Stimulated activated naive CD4-positive, alpha-beta T cell treated with Interleukin-2 at 50 U/mL for 16 hours (primary cell): ENCODE measurements at regions not wholly inside any gene's neighbourhood (a gene's known extent, or its start where the extent isn't known, plus 50 kb on each side); places are given as distances from the start of the nearest gene placed in this dataset.

Experiments
- DNase-seq: peaks from one replicate; lab custom pipeline; 2025; lab: John Stamatoyannopoulos, UW

DNA sequence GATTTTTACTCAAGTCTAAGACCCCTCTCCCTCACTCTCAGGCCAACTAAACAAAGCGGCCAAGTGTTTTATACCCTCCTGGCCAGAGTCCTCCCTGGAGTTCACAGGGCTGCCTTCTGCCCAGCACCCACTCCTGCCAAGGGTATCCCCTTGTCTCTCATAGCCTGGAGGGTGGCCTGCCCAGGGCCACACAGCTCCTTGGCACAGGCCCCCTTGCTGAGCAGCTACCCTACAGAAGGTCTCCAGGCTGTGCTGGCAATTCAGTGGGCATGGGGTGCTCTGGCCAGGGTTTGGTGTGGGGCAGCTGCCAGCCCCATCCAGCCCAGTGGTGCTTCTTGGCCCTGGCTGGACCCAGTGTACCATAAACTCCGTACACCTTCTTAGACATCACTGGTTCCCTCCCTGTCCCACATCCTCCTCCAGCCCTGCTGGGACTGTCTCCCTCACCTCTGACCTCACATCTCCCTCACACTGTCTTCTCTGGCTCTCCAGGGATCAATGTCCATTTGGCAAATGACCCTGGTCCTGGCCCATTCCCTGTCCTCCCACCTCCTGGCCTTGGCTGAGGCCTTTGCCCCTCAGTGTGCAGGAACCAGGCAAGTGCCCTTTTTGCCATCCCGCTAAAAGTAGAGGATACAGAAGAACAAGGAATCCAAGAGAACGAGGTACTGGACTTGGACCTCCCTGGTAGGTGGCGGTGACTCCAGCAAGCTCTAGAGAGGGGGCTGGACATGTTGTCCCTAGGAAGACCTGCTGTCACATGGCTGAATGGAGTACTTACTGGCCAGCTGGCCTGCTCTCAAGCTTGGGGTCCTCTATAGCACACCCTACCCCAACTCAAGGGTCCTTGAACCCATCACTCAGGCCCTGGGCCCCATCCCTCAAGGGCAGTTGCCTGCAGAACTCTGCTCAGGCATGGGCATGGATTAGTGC, 50.0 kb upstream of the TRPM1 start:
- no peak for DNase-seq

DNA sequence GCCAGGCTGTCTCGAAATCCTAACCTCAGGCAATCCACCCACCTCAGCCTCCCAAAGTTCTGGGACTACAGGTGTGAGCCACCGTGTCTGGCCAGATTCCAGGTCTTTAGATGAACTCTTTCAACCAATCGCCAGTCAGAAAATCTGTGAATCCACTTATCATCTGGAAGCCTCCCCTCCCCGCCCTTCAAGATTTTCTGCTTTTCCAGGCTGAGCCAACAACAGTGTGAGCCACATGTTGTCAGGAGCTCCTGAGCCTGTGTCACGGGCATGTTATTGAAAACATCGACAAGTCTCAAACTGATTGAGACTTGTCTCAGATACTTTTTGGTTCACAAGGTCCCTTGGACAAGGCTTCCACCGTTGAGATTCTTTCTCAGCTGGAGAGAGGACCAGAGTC, 52.0 kb upstream of the TRPM1 start:
- no peak for DNase-seq

DNA sequence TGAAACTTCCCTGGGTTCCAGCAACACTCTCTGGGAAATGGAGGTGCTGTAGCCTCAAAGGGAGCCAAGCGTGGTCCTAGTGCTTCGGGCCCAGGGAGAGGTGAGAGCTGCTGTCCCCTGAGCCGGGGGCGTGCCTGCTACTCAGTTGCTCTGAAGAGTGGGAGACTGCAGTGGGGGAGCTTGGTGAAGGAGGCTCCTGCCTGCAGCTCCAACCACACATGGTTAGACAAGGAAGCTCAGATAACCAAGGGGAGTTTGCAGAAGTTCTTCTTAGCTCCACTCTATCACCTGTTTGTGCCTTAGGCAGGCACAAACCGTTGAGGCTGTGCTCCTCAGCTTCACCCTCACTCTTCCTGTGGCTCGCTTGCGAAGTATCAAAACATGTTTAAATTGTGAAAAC, 53.6 kb upstream of the TRPM1 start:
- no peak for DNase-seq

DNA sequence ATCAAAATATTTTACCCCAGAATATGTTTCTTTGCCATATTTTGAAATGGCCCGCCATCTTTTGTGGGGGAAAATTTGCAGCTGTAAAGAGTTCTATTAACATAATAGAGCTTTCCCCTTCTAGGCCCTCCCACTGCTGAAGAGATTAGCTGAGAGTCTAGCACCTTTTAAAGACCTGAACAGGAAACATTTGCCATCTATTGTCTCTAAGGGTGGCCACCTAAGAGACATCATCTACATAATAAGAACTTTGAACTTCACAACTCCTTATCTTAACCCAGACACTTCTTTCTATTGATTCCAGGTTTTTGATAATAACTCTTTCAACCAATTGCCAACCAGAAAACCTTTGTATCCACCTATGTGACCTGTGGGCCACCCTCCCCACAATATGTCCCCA, 54.7 kb upstream of the TRPM1 start:
- no peak for DNase-seq

DNA sequence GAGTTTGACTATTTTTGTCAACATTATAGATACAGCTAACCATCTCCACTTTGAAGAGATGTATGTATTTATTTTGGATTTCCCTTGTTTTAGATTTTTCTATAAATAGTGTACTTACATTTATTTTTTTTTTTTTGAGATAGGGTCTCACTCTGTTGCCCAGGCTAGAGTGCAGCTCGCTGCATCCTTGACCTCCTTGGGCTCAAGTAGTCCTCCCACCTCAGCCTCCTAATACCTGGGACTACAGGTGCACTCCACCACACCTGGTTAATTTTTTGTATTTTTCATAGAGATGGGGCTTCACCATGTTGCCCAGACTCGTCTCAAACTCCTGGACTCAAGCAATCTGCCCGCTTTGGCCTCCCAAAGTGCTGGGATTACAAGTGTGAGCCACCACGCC, 55.3 kb upstream of the TRPM1 start:
- DNase-seq = no peak

DNA sequence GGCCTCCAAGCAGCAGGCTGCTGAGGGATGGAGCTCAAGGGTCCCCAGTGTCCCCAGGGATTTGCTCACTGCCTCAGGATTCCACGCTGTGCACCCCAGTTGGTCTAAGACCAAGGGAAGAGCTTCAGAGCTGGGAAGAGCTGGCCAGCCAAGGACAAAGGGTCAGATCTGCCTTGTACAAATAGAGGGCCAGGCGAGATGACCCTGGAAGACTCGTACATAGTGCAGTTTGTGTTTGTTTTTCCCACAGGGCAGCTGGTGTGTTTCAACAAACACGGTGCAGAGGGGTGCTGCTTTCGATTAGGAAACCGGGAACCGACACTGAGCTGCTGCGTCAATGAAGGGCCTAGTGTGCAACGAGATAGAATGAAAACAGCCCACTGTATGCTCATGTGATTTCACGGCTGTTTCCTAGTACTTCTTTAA, 56.1 kb upstream of the TRPM1 start:
- DNase-seq = no peak

DNA sequence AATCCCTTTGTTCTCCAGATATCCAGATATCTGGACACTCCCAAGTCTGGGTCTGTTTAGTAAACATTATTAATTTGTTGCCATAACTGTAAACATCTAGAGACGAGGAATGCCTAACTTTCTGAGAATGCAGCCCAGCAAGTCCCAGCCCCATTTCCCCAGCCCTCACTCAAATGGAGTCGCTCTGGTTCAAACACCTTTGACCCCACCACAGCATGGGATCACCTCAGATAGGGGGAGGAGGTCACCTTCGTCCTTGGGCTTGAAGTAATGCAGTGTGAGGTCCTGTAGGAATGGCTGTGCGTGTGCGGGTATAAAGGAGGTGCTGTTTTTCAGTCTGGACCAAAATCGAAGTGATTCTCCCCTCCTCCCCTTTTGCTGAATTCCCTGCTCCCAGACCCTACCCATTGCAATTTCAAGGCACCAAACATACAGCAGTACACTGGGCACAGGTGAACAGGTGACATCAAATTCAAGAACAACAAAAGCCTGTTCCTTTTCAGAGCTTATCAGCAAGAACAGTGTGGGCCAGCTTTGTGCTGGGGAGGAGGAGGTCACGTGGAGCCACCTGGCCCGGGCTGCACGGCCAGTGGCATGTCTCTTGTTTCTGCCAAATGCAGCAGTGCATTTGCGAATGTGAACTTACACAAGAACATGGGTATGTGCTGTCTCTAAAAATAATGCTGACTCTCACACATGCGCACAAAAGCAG, 57.5 kb upstream of the TRPM1 start:
- no peak for DNase-seq

DNA sequence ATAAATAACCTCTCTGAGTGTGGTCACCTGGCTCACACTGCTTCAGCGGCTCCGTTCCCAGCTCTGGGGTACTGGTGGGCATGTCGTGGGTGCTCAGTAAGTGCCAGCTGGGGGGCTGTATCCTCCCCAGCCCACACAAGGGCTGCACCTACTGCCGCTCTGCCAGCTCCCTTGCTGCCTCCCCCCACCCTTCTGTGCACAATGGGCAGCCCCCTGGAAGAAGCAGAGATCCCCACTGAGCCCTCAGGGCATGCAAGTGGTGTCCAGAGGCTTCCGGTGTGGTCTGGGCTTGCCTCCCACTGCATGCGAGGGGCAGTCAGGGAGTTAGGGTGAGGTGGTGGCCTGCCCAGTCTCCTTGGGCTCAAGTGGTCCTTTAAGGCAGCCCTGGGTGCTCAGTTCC, 58.3 kb upstream of the TRPM1 start:
- DNase-seq = no peak

DNA sequence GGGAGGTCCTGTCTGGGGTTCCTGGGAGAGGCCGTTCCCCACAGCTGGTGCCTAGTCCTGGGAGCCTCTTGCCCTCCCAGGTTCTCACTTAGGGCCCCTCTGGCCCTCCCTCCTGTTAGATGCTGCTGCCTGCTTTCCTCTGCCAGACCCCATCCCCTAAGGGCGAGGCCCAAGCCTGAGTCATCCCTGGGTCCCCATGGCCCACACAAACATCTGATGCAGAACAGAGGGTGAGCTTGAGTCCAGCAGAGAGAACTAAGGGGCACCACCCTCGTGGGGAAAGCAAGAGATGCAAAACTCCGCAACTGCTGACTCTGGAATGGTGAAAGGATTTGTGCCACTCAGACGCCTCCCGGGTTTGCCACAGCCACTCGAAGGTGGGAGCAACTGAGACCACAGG, 58.8 kb upstream of the TRPM1 start:
- DNase-seq = no peak

DNA sequence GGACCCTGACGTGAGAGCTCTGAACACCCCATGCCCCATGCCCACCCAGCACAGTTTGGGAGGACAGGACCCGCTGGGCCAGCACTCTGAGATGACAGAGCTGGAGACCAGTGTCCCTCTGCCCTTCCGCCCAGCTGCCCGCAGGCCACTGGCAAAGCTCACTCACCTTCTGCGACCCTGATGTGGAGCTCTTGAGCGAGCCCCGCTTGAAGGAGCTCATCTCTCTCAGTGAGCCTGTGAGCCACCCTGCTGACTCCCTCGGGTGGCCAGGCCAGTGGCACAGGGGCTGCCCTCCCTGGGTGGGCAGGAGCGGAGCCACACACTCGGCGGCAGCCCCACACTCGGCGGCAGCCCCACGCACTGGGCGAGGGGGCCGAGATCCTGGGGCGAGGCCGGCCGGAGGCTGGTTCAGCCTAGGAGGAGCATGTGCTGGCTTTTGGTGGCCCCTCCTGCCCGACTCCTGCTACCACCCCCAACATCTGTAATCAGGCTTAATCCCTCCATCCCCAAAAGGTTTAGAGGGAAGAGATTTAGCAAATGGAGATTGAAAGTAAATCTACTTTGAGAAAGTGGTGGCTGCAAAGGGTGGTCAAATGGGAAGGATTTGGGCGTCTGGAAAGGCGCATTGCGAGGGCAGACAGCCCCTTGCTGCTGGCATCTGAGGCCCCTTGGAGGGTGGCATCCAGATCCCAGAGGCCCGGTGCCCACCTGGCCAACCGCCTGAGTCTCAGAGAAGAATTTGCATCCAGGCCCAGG, 59.4 kb upstream of the TRPM1 start:
- no peak for DNase-seq

DNA sequence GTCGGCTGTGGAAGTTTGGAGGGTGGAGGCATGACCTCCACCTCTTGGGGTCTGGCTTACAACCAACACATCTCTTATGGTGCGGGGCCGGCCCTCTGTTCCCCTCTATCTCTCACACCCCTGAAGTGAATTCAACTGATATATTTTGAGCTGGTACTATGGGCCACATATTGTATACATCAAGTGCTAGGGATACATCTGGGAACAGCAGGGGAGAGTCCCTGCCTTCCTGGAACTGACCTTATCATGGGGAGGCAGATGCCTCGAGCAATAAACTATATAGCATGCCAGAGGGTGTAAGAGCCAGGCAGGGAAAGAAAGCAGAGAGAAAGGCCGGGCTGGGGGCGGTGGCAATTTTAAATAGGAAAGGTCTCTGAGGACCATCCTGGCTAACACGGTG, 60.4 kb upstream of the TRPM1 start:
- DNase-seq = no peak

DNA sequence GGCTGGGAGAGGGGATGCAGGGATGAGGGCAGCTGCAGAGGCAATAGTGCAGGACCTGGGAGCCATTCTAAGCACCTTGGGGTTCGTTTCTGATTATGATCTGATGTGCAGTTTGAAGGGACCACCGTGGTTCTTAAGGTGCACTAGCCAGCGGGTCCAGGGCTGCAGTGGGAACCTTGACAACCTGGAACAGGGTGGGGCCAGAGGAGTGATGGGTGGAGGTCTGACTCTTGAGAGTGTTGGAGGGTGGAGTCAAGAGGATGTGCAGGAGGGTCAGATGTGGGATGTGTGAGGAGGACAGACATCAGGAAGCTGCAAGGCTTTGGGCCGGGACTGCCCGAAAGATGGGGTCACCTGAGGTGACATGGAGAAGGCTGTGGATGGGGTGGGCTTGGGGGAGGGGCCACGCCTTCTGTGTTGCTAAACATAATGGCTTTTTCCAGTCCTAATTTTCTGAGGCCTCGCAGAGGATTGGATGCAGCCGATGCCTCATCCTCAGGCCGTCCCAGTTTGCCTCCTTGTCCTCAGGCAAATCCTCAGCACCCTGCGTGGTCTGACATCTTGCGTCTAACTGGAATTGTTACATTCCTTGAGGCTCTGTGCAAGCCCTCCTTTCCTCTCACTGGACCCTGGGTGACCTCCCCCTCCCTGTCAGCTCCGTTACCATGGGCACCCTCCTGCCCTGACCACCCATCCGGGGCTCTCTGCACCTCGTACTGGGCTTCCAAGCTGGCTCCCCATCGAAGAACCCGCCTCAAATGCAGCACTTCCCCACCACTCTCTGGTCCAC, 61.4 kb upstream of the TRPM1 start:
- DNase-seq = no peak

DNA sequence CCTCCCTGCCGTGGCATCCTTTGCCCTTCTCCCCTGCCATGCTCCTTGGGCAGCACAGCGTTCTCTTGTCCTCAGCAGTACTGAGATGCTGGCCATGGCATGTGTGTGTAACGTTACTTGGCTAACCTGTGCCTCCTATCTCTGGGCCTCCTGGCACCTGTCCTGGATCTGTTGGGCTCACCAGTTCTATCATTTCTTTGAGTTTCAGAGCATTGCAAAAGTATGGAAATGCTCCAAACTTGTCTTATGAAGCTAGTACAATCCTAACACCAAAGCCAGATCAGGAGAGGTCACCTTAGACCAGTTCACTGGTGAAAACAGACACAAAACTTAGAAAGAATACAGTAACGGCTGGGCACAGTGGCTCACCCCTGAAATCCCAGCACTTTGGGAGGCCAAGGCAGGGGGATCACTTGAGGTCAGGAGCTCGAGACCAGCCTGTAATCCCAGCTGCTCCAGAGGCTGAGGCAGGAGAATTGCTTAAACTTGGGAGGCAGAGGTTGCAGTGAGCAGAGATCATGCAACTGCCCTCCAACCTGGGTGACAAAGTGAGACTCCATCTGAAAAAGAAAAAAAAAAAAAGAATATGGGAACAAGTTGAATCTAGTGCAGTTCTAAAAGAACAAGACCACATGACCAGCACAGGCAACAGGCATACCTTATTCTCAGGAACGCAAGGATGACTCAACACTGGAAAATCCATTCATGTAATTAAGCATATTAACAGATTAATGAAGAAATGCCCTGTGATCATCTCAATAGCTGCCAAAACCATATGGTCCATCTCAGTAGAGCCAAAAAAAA, 62.4 kb upstream of the TRPM1 start:
- DNase-seq = no peak

DNA sequence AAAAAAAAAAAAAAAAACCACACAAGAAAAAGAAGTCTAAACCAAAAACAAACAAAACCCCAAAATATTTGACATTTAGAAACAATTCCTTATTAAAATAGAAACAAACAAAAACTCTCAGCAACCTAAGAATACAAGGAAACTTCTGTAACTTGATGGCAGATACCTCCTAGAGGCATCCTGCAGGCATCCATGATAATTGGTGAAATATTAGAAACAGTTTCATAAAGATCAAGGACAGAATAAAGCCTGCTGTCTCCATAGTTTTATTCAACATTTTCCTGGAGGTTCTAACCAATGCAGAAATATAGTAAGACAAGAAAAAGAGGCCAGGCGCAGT, 63.0 kb upstream of the TRPM1 start:
- DNase-seq = no peak

DNA sequence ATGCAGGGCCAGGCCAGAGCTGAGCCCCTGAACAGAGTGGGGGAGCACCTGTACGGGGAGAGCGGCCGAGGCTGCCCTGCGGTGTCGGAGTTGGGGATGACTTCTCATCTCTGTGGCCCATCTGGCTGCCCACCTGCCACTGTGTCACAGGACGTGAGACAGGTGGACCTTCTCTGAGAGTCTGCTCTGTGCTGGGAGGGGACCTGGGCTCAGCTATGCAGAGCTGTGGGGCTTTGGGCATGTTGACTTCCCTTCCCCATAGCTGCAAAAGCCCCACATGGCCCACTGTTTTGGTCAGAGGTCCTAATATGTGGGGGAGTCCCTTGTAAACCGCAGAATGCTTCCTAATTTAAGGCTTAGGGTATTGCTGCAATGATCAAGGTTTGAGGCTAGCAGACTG, 68.0 kb upstream of the TRPM1 start:
- DNase-seq = no peak

DNA sequence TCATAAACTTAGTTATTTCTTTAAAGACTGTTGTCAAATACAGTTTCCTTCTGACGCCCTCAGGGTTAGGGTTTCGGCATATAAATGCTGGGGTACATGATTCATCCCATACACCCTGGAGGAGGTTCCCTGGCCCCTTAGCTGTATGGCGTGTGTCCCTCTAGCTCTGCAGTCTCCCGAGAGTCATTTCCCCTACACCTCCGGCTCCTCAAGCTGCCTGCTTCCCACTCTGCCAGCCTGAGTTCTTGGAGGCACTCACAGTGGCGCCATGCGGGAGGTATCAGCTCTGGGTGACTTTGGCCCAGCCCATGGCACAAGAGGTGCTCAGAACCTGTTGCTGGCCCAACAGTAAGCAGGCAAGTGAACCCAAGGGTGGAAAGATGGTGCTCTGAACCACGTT, 70.2 kb upstream of the TRPM1 start:
- DNase-seq = no peak

DNA sequence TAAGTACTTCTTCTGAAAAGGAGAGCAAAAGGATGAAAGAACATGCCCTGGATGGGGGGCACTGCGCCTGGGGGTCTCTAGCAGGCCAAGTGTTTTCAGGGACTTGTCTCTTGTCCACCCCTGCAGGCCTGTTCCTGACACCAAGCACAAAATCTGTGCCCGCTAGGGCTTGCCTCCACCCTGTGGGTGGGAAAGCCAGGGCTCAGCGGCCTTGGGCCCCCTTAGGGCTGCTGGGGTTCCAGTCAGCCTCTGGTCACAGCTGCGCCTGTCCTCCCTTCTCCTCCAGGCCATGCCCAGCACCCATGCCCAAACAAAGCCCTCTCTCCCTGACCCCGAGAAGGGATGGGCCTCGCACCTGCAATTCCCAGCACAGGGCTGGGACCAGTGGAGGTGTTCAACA, 71.1 kb upstream of the TRPM1 start:
- no peak for DNase-seq

DNA sequence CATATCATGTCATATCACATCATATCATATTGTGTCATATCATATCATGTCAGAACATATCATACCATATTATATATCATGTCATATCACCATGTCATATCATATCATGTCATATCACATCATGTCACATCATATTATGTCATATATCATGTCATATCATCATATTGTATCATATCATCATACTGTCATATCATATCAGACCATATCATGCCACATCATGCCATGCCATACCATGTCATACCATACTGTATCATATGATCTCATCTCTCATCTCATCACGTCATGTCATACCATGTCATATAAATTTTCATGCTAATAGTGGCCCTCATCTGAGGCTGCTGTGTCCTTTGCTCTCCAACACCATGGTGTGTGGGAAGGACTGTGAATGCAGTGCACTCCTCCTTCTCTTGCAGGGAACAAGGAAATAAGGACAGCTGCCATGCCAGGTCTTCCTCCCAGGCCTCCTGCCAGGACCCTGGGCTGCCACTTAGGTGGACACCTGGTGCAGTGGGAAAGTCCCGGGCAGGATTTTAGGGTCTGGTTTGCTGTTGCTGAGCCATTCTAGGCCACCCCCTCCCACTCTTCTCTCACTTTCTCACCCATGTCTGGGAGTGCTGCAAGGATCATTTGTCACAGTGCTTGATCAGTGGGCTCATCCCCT, 72.4 kb upstream of the TRPM1 start:
- DNase-seq = no peak

DNA sequence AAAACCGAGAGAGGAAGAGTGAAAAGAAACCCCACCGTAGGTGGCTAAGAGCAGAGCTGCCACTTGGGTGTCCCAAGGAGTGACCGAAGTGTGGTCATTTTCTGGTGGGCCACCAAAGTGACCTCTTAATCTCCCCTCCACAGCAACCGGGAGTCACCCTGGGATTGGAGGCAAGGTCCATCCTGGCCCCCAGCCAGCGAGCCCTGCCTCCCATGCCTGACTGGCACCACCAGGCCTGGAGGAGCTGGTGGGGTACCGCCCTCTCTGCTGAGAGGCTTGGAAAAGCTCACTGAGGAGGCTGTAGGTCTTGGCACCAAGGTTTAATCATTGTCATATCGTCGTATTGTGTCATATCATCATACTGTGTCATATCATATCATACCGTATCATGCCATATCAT, 74.0 kb upstream of the TRPM1 start:
- DNase-seq = no peak

DNA sequence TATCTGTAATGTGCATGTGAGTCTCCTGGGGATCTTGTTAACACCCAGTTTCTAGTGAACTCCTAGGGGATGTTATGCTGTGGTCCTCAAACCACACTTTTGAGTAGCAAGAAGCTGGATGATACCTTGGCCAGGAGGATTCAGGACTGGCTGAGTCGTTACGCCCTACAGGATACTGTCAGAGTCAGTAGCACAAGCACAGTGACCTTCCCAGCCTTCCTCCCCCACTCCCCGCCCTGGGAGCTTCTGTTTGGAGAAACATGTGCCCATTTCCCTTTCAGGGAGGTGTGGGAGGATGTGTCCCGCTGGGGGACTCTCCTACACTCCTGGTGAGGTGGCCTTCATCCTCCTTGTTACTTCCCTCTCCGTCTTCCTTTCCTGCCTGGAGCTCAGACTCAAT, 76.4 kb upstream of the TRPM1 start:
- DNase-seq = no peak

DNA sequence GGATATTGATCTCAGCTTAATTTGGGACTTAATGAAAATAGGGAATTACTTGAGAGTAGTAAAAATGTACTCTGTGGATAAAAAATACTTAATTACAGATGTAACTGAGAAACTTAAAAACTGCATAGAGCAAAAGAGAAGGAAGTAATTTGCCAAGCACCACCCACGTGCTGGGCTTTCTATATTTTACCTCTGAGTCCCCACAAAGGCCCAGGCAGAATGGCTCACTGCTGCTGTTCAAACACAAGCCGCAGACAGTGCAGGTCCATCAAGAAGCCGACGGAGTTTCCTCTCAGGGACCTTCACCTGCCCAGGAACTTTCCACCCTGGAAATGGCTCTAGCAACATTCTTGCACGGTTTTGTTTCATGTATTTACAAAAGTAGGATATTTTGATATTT, 77.2 kb upstream of the TRPM1 start:
- DNase-seq = no peak
